Ectodermal cell (in vitro differentiated cells): ENCODE measurements at regions not wholly inside any gene's neighbourhood (a gene's known extent, or its start where the extent isn't known, plus 50 kb on each side); places are given as distances from the start of the nearest gene placed in this dataset.
"Not testable (repeated sequence)": the region's sequence is repeated elsewhere in the genome, so short reads cannot be mapped to it uniquely, and the experiment has no call there.

Experiments
- H3K27ac ChIP-seq: 2 replicates; pipeline ENCODE4 v1.7.0; 2013; ENCODE audit warnings: mild to moderate bottlenecking, low read depth, low read length; ENCODE audit not compliant: insufficient read depth, poor library complexity, severe bottlenecking
- H3K27me3 ChIP-seq: 2 replicates; pipeline ENCODE4 v1.7.0; 2013; ENCODE audit warnings: mild to moderate bottlenecking, low read length; ENCODE audit not compliant: insufficient read depth, control insufficient read depth, poor library complexity, severe bottlenecking
- H3K36me3 ChIP-seq: one replicate; pipeline ENCODE4 v1.7.0; 2013; ENCODE audit warnings: low read length; ENCODE audit not compliant: control insufficient read depth, insufficient read depth
- H3K4me1 ChIP-seq: one replicate; pipeline ENCODE4 v1.7.0; 2013; ENCODE audit warnings: low read length; ENCODE audit not compliant: control insufficient read depth, insufficient read depth
- H3K4me3 ChIP-seq: 2 replicates; pipeline ENCODE4 v1.7.0; 2013; ENCODE audit warnings: low read depth, low read length, control low read depth; ENCODE audit not compliant: insufficient read depth
- H3K9me3 ChIP-seq: 2 replicates; pipeline ENCODE4 v1.7.0; 2013; ENCODE audit warnings: mild to moderate bottlenecking, low read length, moderate library complexity; ENCODE audit not compliant: control insufficient read depth
- WGBS, 2 experiments: methylation state at CpG; one replicate each; pipeline ENCODE4 v1.1.7; 2013; ENCODE audit warnings: missing lambda C conversion rate in 2 of 2; 5-methylcytosine and 5-hydroxymethylcytosine counted together

GRCh38 chr1:174105086-174105485, 54.2 kb upstream of the RABGAP1L start:
- Histone ChIP-seq H3K4me1 (no peaks in the 10 kb centered on the region), H3K9me3 (no peaks in the 10 kb centered on the region), H3K27me3 (no peaks in the 10 kb centered on the region), H3K36me3 (no peaks in the 10 kb centered on the region), H3K4me3 (no peak overlapping the region), H3K27ac (no peak overlapping the region)
- 94 to 97% methylated on average over 8 of the region's 8 CpGs for WGBS, 2 experiments

DNA sequence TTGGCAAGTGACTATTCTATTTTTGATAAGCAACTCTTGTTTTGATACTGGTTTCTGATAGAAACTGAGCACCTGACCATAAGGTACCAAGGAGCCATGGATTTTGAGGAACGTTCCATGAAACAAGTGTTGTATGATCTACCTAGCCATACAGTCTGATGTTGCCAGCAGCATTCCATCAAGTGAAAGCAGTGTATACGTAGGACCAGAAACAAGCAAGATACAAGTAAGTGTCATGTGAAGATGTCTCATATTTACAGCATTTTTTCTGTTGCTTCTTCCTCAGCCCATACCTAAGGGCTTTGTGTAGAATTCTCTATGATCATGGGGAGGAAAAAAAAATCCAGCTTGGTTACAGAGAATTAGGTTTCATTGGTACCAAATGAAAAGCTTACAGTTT, 55.6 kb upstream of the RABGAP1L start:
- H3K27ac ChIP-seq: no peak overlapping the region
- no peaks in the 10 kb centered on the region for H3K9me3 ChIP-seq
- H3K36me3 ChIP-seq: no peaks in the 10 kb centered on the region
- WGBS, 2 experiments: 87 to 95% methylated on average over 2 of the region's 2 CpGs
- no peaks in the 10 kb centered on the region for H3K4me1 ChIP-seq
- H3K4me3 ChIP-seq: no peak overlapping the region
- H3K27me3 ChIP-seq: no peaks in the 10 kb centered on the region

- not testable (repeated sequence) for H3K4me3 ChIP-seq, H3K27me3 ChIP-seq, H3K27ac ChIP-seq, H3K36me3 ChIP-seq, H3K9me3 ChIP-seq, H3K4me1 ChIP-seq
- 91 to 94% methylated on average over 9 of the region's 9 CpGs for WGBS, 2 experiments
Measured at GRCh38 chr1:174101976-174102375, 57.3 kb upstream of the RABGAP1L start.

GRCh38 chr1:174097426-174097825, 61.9 kb upstream of the RABGAP1L start:
- Histone ChIP-seq H3K36me3 (no peaks in the 10 kb centered on the region), H3K27ac (no peak overlapping the region), H3K27me3 (no peaks in the 10 kb centered on the region), H3K4me1 (no peaks in the 10 kb centered on the region), H3K4me3 (no peak overlapping the region), H3K9me3 (no peaks in the 10 kb centered on the region)
- 88 to 93% methylated on average over 2 of the region's 2 CpGs for WGBS, 2 experiments

GRCh38 chr1:174093789-174094188, 65.5 kb upstream of the RABGAP1L start:
- H3K36me3 ChIP-seq, H3K4me1 ChIP-seq, H3K4me3 ChIP-seq, H3K9me3 ChIP-seq, H3K27ac ChIP-seq, H3K27me3 ChIP-seq: not testable (repeated sequence)
- WGBS, 2 experiments: 80 to 89% methylated on average over 5 of the region's 5 CpGs

DNA sequence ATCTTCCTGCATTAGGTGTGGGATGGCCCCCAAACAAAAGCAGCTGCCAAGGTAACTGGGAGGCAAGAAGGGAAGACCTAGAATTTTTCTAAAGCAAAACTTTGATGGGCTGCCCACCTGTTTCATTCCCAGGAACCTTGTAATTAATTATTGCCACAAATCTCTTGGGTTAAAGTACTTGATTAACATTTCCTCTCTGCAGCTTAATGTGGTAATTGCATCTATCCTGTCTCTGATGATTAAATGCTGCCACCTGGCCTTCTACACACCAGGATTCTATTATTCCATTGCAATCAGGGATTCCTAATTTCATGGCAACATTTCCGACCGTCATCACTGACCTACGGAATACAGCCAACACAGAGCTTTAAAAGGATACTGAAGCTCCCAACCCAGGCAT, 68.3 kb upstream of the RC3H1 start:
- Histone ChIP-seq H3K4me3 (no peak overlapping the region), H3K27me3 (no peaks in the 10 kb centered on the region), H3K36me3 (no peaks in the 10 kb centered on the region), H3K9me3 (no peaks in the 10 kb centered on the region), H3K4me1 (no peaks in the 10 kb centered on the region), H3K27ac (no peak overlapping the region)
- WGBS, 2 experiments: 88 to 100% methylated on average over 3 of the region's 3 CpGs

- no peaks in the 10 kb centered on the region for H3K36me3 ChIP-seq
- H3K4me1 ChIP-seq: peaks cover 11% of the 10 kb centered on the region
- H3K9me3 ChIP-seq: no peaks in the 10 kb centered on the region
- H3K4me3 ChIP-seq: no peak overlapping the region
- 80% methylated on average over 1 of the region's 1 CpG; no CpG with 5 or more reads in 1 of the 2 experiments for WGBS, 2 experiments
- H3K27me3 ChIP-seq: no peaks in the 10 kb centered on the region
- no peak overlapping the region for H3K27ac ChIP-seq
Measured at GRCh38 chr1:174080819-174081218, 58.7 kb upstream of the RC3H1 start.

- no peaks in the 10 kb centered on the region for H3K9me3 ChIP-seq
- no peak overlapping the region for H3K27ac ChIP-seq
- H3K36me3 ChIP-seq: no peaks in the 10 kb centered on the region
- H3K27me3 ChIP-seq: no peaks in the 10 kb centered on the region
- no peak overlapping the region for H3K4me3 ChIP-seq
- peaks cover 11% of the 10 kb centered on the region for H3K4me1 ChIP-seq
Measured at GRCh38 chr1:174079796-174080195, 57.6 kb upstream of the RC3H1 start.

GRCh38 chr1:174078916-174079315, 56.8 kb upstream of the RC3H1 start:
- not testable (repeated sequence) for H3K36me3 ChIP-seq, H3K27me3 ChIP-seq, H3K4me3 ChIP-seq, H3K27ac ChIP-seq, H3K9me3 ChIP-seq
- H3K4me1 ChIP-seq: peaks cover 11% of the 10 kb centered on the region
- 94% methylated on average over 5 of the region's 5 CpGs for WGBS, 2 experiments

GRCh38 chr1:174077749-174078490, 55.8 kb upstream of the RC3H1 start:
- H3K36me3 ChIP-seq: no peaks in the 10 kb centered on the region
- 57 to 66% methylated on average over 7 of the region's 7 CpGs for WGBS, 2 experiments
- H3K27me3 ChIP-seq: no peaks in the 10 kb centered on the region
- H3K27ac ChIP-seq: peak overlapping the region; percentile 20
- no peak overlapping the region for H3K4me3 ChIP-seq
- H3K9me3 ChIP-seq: no peaks in the 10 kb centered on the region
- H3K4me1 ChIP-seq: peaks cover 12% of the 10 kb centered on the region

DNA sequence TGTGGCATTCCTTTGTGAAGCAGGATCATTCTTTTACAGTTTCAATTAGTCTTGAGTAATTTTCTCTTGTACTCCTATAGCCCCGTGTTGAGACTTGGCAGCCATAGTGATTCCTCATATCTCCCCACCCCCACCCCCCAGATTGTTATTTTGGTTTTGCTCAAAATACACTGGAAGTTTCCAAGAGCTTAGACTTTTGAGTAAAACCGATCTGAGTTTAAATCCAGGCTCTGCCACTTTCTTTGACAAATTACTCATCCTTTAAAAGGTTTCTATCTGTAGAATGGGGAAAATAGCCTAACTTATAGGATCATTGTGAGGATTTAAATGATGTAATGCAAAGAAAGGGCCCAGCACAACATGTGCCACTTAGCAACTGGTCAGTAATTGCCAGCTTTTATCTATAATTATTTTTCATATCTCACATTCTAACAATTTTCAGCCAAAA, 53.1 kb upstream of the RC3H1 start:
- Histone ChIP-seq H3K36me3 (no peaks in the 10 kb centered on the region), H3K27me3 (no peaks in the 10 kb centered on the region), H3K27ac (no peak overlapping the region), H3K4me3 (no peak overlapping the region), H3K9me3 (no peaks in the 10 kb centered on the region), H3K4me1 (peaks cover 16% of the 10 kb centered on the region)
- 69 to 88% methylated on average over 2 of the region's 2 CpGs for WGBS, 2 experiments
